ENCODE measurements at regions not wholly inside any gene's neighbourhood (a gene's known extent, or its start where the extent isn't known, plus 50 kb on each side); places are given as distances from the start of the nearest gene placed in this dataset.

DNA sequence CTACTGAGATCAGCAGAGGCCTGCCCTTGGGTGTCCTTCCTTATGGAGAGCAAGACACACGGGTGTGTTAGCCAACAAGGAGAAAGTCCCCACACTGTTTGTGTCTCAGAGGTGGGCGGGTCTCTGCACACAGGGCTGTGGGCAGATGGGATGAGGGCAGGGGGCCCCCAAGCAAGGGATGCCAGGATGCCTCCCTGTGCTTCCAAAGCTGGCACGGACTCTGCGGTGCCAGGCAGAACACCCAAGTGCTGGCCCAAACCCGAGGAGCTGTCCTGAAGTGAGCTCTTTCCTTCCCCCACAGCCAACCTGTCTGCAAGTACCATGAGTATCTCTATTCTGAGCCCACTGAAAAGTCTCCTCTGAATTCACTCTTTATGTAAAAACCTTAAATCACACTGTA, 273.3 kb downstream of the CTTN start:
- Histone ChIP-seq H3K23ac (ENCODE audit: low read depth, low read length, poor library complexity) (no peak overlapping the region), H3K79me1 (ENCODE audit: low read depth, low read length) (peaks cover 2% of the 10 kb centered on the region), H3K14ac (ENCODE audit: low read length) (no peak overlapping the region), H2AK5ac (ENCODE audit: low read depth, low read length) (no peak overlapping the region), H2AFZ (ENCODE audit: low read length) (no peak overlapping the region), H2BK120ac (ENCODE audit: low read depth, low read length) (no peak overlapping the region), H3K4me3 (ENCODE audit: low read length in 2 of 2) (no peak overlapping the region), H3K9me3 (replicated peaks in 1 of 2; ENCODE audit: control insufficient read depth in 2 of 2, insufficient read depth in 1 of 2, low read depth in 1 of 2, low read length in 2 of 2) (peaks cover 0 to 2% of the 10 kb centered on the region in 2 donors), H3K27me3 (ENCODE audit: control insufficient read depth in 3 of 3, insufficient read depth in 3 of 3, low read depth in 1 of 3, low read length in 3 of 3) (no peaks in the 10 kb centered on the region), H2BK15ac (ENCODE audit: low read length) (no peak overlapping the region), H3K18ac (ENCODE audit: low read length) (peak overlapping the region; percentile 29), H2BK12ac (ENCODE audit: low read length) (no peak overlapping the region), H4K91ac (ENCODE audit: low read depth, low read length, poor library complexity) (no peak overlapping the region), H3K27ac (replicated peaks; ENCODE audit: low read length) (no peak overlapping the region), H3K4me2 (ENCODE audit: insufficient read depth, low read length, poor library complexity, severe bottlenecking) (no peak overlapping the region), H2BK5ac (ENCODE audit: low read length) (no peak overlapping the region), H4K8ac (ENCODE audit: low read depth, low read length) (no peak overlapping the region), H3K4me1 (ENCODE audit: control insufficient read depth in 2 of 2, insufficient read depth in 1 of 2, low read depth in 1 of 2, low read length in 2 of 2) (peaks cover 2 to 7% of the 10 kb centered on the region in 2 donors), H3K36me3 (replicated peaks in 1 of 2; ENCODE audit: control insufficient read depth in 2 of 2, insufficient read depth in 2 of 2, low read length in 2 of 2) (no peaks in the 10 kb centered on the region), H3K9ac (ENCODE audit: low read depth, low read length, poor library complexity) (no peak overlapping the region), H3K4ac (ENCODE audit: low read length) (no peak overlapping the region)
- DNase-seq (ENCODE audit: low spot score), result no peak
- no CpG with 5 or more reads among the region's 5 CpGs for WGBS, 2 donors (ENCODE audit: extremely low coverage in 2 of 2, insufficient read length in 2 of 2, insufficient replicate concordance in 1 of 2)

GRCh38 chr11:70672991-70673653, 274.8 kb downstream of the CTTN start:
- no CpG with 5 or more reads among the region's 8 CpGs for WGBS, 2 donors (ENCODE audit: extremely low coverage in 2 of 2, insufficient read length in 2 of 2, insufficient replicate concordance in 1 of 2)
- H2AK5ac ChIP-seq (ENCODE audit: low read depth, low read length), result peak overlapping the region; percentile 23

GRCh38 chr11:70674605-70675004, 276.3 kb downstream of the CTTN start:
- Histone ChIP-seq H4K91ac (ENCODE audit: low read depth, low read length, poor library complexity) (no peak overlapping the region), H3K27ac (replicated peaks; ENCODE audit: low read length) (no peak overlapping the region), H2BK15ac (ENCODE audit: low read length) (no peak overlapping the region), H3K14ac (ENCODE audit: low read length) (no peak overlapping the region), H3K23ac (ENCODE audit: low read depth, low read length, poor library complexity) (no peak overlapping the region), H3K79me1 (ENCODE audit: low read depth, low read length) (no peaks in the 10 kb centered on the region), H3K36me3 (replicated peaks in 1 of 2; ENCODE audit: control insufficient read depth in 2 of 2, insufficient read depth in 2 of 2, low read length in 2 of 2) (no peaks in the 10 kb centered on the region), H3K18ac (ENCODE audit: low read length) (no peak overlapping the region), H3K27me3 (ENCODE audit: control insufficient read depth in 3 of 3, insufficient read depth in 3 of 3, low read depth in 1 of 3, low read length in 3 of 3) (peaks cover 0 to 4% (median 0%) of the 10 kb centered on the region in 3 experiments), H3K4me2 (ENCODE audit: insufficient read depth, low read length, poor library complexity, severe bottlenecking) (no peak overlapping the region), H2BK120ac (ENCODE audit: low read depth, low read length) (no peak overlapping the region), H2BK5ac (ENCODE audit: low read length) (no peak overlapping the region), H3K4ac (ENCODE audit: low read length) (no peak overlapping the region), H2AFZ (ENCODE audit: low read length) (no peak overlapping the region), H3K9ac (ENCODE audit: low read depth, low read length, poor library complexity) (no peak overlapping the region), H4K8ac (ENCODE audit: low read depth, low read length) (no peak overlapping the region), H2AK5ac (ENCODE audit: low read depth, low read length) (no peak overlapping the region), H2BK12ac (ENCODE audit: low read length) (no peak overlapping the region), H3K9me3 (replicated peaks in 1 of 2; ENCODE audit: control insufficient read depth in 2 of 2, insufficient read depth in 1 of 2, low read depth in 1 of 2, low read length in 2 of 2) (peaks cover 0 to 2% of the 10 kb centered on the region in 2 donors), H3K4me3 (ENCODE audit: low read length in 2 of 2) (no peak overlapping the region), H3K4me1 (ENCODE audit: control insufficient read depth in 2 of 2, insufficient read depth in 1 of 2, low read depth in 1 of 2, low read length in 2 of 2) (peaks cover 2 to 7% of the 10 kb centered on the region in 2 donors)
- DNase-seq (ENCODE audit: low spot score), result no peak
- no CpG with 5 or more reads among the region's 3 CpGs for WGBS, 2 donors (ENCODE audit: extremely low coverage in 2 of 2, insufficient read length in 2 of 2, insufficient replicate concordance in 1 of 2)

More at GRCh38 chr11:70672991-70673653, 274.8 kb downstream of the CTTN start:
- Histone ChIP-seq H3K4me3 (ENCODE audit: low read length in 2 of 2) (no peak overlapping the region), H3K23ac (ENCODE audit: low read depth, low read length, poor library complexity) (peak overlapping the region; percentile 4), H3K9me3 (replicated peaks in 1 of 2; ENCODE audit: control insufficient read depth in 2 of 2, insufficient read depth in 1 of 2, low read depth in 1 of 2, low read length in 2 of 2) (peaks cover 0 to 2% of the 10 kb centered on the region in 2 donors), H2BK5ac (ENCODE audit: low read length) (no peak overlapping the region), H3K4me2 (ENCODE audit: insufficient read depth, low read length, poor library complexity, severe bottlenecking) (no peak overlapping the region), H3K14ac (ENCODE audit: low read length) (peak overlapping the region; percentile 67), H3K27ac (replicated peaks; ENCODE audit: low read length) (no peak overlapping the region), H4K8ac (ENCODE audit: low read depth, low read length) (no peak overlapping the region), H2BK12ac (ENCODE audit: low read length) (no peak overlapping the region), H4K91ac (ENCODE audit: low read depth, low read length, poor library complexity) (no peak overlapping the region), H3K36me3 (replicated peaks in 1 of 2; ENCODE audit: control insufficient read depth in 2 of 2, insufficient read depth in 2 of 2, low read length in 2 of 2) (no peaks in the 10 kb centered on the region), H2BK120ac (ENCODE audit: low read depth, low read length) (no peak overlapping the region), H3K27me3 (ENCODE audit: control insufficient read depth in 3 of 3, insufficient read depth in 3 of 3, low read depth in 1 of 3, low read length in 3 of 3) (peaks cover 0 to 4% (median 0%) of the 10 kb centered on the region in 3 experiments), H3K79me1 (ENCODE audit: low read depth, low read length) (no peaks in the 10 kb centered on the region), H3K4ac (ENCODE audit: low read length) (no peak overlapping the region), H2BK15ac (ENCODE audit: low read length) (no peak overlapping the region), H3K18ac (ENCODE audit: low read length) (peak overlapping the region; percentile 55), H3K9ac (ENCODE audit: low read depth, low read length, poor library complexity) (no peak overlapping the region), H3K4me1 (ENCODE audit: control insufficient read depth in 2 of 2, insufficient read depth in 1 of 2, low read depth in 1 of 2, low read length in 2 of 2) (peaks cover 2 to 7% of the 10 kb centered on the region in 2 donors), H2AFZ (ENCODE audit: low read length) (no peak overlapping the region)
- DNase-seq (ENCODE audit: low spot score), result no peak

- Histone ChIP-seq H3K4me1 (ENCODE audit: control insufficient read depth in 2 of 2, insufficient read depth in 1 of 2, low read depth in 1 of 2, low read length in 2 of 2) (peaks cover 2 to 7% of the 10 kb centered on the region in 2 donors), H3K14ac (ENCODE audit: low read length) (no peak overlapping the region), H3K79me1 (ENCODE audit: low read depth, low read length) (no peaks in the 10 kb centered on the region), H3K4me3 (ENCODE audit: low read length in 2 of 2) (no peak overlapping the region), H3K18ac (ENCODE audit: low read length) (no peak overlapping the region), H3K36me3 (replicated peaks in 1 of 2; ENCODE audit: control insufficient read depth in 2 of 2, insufficient read depth in 2 of 2, low read length in 2 of 2) (no peaks in the 10 kb centered on the region), H4K91ac (ENCODE audit: low read depth, low read length, poor library complexity) (no peak overlapping the region), H3K4ac (ENCODE audit: low read length) (no peak overlapping the region), H3K9ac (ENCODE audit: low read depth, low read length, poor library complexity) (no peak overlapping the region), H3K4me2 (ENCODE audit: insufficient read depth, low read length, poor library complexity, severe bottlenecking) (no peak overlapping the region), H2AK5ac (ENCODE audit: low read depth, low read length) (peak overlapping the region; percentile 11), H2AFZ (ENCODE audit: low read length) (no peak overlapping the region), H3K27me3 (ENCODE audit: control insufficient read depth in 3 of 3, insufficient read depth in 3 of 3, low read depth in 1 of 3, low read length in 3 of 3) (peaks cover 0 to 13% (median 0%) of the 10 kb centered on the region in 3 experiments), H3K9me3 (replicated peaks in 1 of 2; ENCODE audit: control insufficient read depth in 2 of 2, insufficient read depth in 1 of 2, low read depth in 1 of 2, low read length in 2 of 2) (peaks cover 0 to 2% of the 10 kb centered on the region in 2 donors), H2BK12ac (ENCODE audit: low read length) (no peak overlapping the region), H2BK15ac (ENCODE audit: low read length) (no peak overlapping the region), H3K23ac (ENCODE audit: low read depth, low read length, poor library complexity) (no peak overlapping the region), H3K27ac (replicated peaks; ENCODE audit: low read length) (no peak overlapping the region), H2BK5ac (ENCODE audit: low read length) (no peak overlapping the region), H4K8ac (ENCODE audit: low read depth, low read length) (no peak overlapping the region), H2BK120ac (ENCODE audit: low read depth, low read length) (no peak overlapping the region)
- no peak for DNase-seq (ENCODE audit: low spot score)
- WGBS, 2 donors (ENCODE audit: extremely low coverage in 2 of 2, insufficient read length in 2 of 2, insufficient replicate concordance in 1 of 2), result no CpG with 5 or more reads among the region's 7 CpGs
Measured at GRCh38 chr11:70675697-70676374, 277.5 kb downstream of the CTTN start.
